VCaP (cell line): ENCODE measurements at regions not wholly inside any gene's neighbourhood (a gene's known extent, or its start where the extent isn't known, plus 50 kb on each side); places are given as distances from the start of the nearest gene placed in this dataset.
A peak's percentile ranks its signal among the peaks of the same experiment; 100 is the strongest.

Source experiments
- H3K27ac ChIP-seq: fragments of 450-650 bp; 2 replicates; pipeline ENCODE4 v1.5.1; 2017
- TF ChIP-seq, protein P1 (sequence below): fragments of 450-650 bp; conservative IDR thresholded peaks from 2 replicates; pipeline ENCODE4 v1.5.1; 2017; ENCODE audit warnings: mild to moderate bottlenecking, moderate library complexity

DNA sequence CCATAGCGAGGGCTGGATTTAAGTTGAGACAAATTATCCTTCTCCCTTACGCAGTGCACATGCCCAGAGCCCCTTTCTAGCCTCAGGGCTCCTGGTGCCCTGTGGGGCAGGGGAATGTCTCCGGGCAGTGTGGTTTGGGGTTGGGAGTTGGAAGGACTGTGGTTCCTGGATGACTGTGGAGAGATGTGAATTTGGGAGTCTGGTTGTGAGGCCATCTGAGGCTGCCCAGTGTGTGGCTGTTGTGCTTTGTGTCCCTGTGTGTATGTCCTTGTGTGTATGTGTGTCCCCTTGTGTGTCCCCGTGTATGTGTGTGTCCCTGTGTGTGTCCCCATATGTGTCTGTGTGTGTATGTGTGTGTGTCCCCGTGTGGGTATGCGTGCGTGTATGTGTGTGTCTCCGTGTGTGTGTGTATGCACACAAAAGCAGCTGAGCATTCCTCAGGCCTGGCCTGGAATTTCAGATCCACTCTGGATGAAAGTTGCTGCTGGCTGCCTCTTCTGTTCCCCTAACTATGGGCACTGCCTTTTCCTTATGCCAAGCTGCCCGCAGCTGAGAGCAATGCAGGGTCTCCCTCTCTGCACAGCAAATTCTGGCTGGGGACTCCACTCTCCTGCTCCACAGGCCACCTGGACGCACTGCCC, 65.4 kb downstream of the UBIAD1 start:
- TF ChIP-seq, protein P1, sequence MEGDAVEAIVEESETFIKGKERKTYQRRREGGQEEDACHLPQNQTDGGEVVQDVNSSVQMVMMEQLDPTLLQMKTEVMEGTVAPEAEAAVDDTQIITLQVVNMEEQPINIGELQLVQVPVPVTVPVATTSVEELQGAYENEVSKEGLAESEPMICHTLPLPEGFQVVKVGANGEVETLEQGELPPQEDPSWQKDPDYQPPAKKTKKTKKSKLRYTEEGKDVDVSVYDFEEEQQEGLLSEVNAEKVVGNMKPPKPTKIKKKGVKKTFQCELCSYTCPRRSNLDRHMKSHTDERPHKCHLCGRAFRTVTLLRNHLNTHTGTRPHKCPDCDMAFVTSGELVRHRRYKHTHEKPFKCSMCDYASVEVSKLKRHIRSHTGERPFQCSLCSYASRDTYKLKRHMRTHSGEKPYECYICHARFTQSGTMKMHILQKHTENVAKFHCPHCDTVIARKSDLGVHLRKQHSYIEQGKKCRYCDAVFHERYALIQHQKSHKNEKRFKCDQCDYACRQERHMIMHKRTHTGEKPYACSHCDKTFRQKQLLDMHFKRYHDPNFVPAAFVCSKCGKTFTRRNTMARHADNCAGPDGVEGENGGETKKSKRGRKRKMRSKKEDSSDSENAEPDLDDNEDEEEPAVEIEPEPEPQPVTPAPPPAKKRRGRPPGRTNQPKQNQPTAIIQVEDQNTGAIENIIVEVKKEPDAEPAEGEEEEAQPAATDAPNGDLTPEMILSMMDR = no peak
- no peak overlapping the region for H3K27ac ChIP-seq

DNA sequence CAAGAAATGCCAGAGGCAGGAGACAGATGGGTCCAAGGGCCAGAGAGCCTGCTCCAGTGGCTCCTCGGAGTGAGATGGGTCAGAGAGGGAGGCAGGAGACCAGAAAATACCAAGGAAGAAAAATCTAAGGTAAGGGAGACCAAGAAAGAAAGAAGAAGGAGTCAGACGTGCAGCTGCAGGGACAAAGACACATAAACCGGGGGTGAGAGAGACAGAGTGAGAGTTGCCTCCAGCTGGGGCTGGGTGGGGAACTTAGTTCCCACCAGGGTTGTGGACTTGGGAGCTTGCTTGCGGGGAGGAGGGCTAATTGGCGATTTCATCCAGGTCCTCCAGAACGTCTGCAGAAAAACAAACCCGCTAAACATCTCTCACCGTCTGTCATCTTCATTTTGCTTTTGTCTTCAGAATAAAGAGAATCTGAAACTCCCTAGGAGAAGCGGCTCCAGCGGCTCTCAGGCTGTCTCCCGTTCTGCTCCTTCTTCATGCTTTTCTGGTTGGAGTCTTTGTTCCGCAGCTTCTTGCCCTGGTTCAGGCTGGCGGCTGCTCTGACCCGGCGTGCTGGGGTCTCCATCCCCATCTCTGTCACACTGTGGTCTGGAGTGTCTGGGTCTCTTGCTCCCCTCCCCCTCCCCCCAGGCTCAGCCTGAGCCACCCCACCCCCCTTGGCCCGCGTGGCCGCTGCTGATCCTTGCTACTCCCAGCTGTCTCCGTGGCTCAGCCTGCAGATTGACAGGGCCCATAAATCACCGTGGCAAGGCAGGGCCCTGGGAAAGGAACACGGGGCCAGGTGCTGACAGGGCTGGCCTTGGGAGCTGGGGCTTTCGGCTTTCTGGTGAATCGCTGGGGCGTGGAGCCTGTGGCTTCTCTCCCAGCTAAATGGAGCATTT, 66.6 kb downstream of the UBIAD1 start:
- peak overlapping the region; percentile 29; the same call in 1 of the 2 replicates for H3K27ac ChIP-seq

DNA sequence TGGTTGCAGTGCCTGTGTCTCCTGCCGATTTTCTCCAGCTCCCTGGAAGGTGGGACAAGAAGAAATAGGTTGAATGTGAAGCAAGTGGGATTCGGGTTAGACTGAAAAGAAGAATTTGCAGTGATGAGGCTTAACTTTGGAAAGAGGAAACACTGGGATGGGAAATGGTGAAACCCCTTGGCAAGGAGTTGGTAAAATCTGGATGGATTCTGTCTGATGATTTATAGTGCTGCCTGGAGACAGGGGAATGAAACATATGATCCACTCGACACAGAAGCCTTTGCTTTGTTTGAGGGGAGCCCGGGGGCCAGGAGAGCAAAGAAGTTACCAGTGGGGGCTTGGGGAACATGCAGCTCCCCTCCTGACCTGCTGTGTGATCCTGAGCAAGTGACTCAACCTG, 67.2 kb downstream of the UBIAD1 start:
- H3K27ac ChIP-seq = peak overlapping the region; percentile 29; the same call in 1 of the 2 replicates
- TF ChIP-seq, protein P1 = no peak

More for the DNA sequence above, 66.6 kb downstream of the UBIAD1 start:
- TF ChIP-seq, protein P1 = no peak

DNA sequence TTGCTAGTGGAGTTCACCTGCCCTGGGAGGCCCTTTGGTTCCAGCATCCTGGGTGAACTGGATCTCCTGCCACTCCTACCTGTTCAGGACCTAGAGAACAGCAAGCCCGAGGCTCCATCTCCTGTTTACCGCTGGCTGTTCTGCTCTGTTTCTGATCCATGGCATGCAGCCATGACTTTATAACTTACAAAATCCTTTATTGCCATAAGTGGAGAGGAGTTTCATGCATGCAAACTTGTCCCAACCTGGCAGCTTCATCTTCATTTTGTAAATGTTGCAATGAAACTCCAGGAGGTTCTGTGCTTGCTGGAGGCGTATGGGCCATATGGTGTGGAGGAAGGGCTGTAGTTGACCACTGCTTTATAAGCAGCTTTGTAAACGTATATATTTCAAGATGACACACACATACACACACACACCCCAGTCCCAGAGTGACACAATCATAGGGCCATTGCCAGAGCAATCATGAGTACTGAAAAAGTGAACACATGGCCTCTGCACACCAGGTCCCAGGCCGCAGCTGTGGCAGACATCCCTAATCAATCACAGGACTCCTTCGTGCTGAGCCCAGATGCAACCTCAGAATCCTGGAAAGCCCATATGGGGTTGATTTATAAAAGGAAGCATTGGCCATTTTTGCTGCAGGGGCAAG, 69.0 kb downstream of the UBIAD1 start:
- peak overlapping the region; percentile 63 for H3K27ac ChIP-seq
- TF ChIP-seq, protein P1 = no peak

DNA sequence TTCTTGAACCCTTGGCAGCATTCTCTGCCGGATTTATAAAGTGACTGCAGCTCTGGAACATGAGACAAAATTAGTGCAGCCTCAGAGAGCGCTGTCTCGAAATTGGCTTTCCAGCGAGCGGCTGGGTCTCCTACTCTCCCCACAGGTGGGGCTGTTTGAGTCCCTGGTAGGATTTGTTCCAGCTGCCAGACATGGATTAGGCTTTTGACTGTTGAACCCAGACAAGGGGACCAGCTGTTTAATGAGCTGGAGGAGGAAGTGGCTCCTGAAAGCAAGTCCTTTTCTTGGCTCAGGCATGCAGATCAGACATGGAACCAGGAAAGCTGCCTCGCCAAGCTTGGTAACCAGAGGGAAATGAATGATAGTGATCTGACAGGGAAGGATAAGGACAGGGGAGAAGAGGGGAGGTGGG, 69.6 kb downstream of the UBIAD1 start:
- H3K27ac ChIP-seq = peak overlapping the region; percentile 63
- TF ChIP-seq, protein P1 = no peak

DNA sequence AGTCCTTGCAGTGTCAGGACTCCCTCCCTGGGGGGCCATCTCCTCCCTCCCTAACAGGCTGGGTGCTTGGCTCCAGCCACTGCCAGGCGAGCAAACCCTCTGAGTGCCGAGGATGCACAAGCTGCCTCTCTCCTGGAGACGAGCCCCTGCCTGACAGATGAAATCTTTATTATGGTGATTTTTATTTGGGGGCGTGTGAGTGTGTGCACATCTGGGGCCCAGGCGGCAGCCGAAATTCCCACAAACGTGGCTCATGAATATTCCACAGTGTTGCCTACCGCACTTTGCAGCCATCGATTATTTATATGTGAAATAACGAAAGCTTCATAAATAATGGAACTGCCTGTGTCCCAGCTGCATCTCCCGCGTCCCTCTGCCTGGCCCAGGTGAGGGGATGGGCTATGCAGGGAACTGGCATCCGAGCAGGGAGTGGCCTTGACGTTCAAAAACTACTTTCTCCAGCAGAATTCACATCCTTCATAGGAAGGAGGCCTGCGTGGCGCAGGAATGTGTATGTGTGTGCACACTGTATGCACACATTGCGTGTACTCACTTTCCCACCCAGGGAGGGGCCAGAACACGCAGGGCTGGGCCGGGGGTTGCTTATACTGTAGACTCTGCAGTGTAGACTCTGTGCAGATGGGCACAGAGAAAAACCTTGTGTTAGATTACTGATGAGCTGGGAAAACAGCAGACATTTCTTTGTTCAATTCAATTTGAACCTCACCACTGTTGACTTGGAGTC, 73.1 kb downstream of the UBIAD1 start:
- no peak overlapping the region for H3K27ac ChIP-seq
- TF ChIP-seq, protein P1 = no peak
